ENCODE measurements at regions not wholly inside any gene's neighbourhood (a gene's known extent, or its start where the extent isn't known, plus 50 kb on each side); places are given as distances from the start of the nearest gene placed in this dataset.
A peak's percentile ranks its signal among the peaks of the same experiment; 100 is the strongest.

DNA sequence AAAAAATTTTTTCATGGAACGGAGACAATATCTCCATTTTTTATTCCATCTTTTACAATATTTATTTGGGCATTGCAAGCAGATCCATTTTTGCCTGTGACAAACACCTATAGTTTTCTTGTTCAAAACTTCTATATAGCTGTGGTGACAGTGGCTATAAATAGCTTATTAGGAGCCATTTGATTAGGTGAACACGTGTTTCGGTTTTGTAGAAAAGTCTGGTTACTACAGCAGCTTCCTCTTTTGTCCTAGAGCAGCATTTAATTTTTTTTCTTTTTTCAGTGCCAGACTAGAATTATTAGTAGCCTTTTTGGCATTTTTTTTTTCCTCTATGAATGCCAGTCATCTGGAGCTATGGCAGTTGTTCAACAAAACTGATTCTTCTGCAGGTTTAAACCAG lies 123.5 kb downstream of the RXFP2 start:
- H3K36me3 ChIP-seq (replicated peaks in 1 of 2; ENCODE audit: control insufficient read depth in 1 of 2, insufficient read depth in 2 of 2, low read length in 1 of 2), result no peaks in the 10 kb centered on the region
- peak overlapping the region in 1 of 2 experiments; percentile 60; a peak in 2 of 4 replicates for H3K27ac ChIP-seq (ENCODE audit: low read depth in 2 of 2, low read length in 1 of 2)
- no peaks in the 10 kb centered on the region for H3F3A ChIP-seq (replicated peaks; ENCODE audit: insufficient read depth)
- POLR2A ChIA-PET, result interaction anchor here (1.4 kb wide), 1 partner anchor 16 kb away, joined by 3 read pairs; no protein-coding TSS in a partner anchor
- TF ChIP-seq TAF1 (IDR thresholded peaks at IDR 0.05; ENCODE audit: borderline replicate concordance, low read depth, low read length) (no peak), RXRA (IDR thresholded peaks at IDR 0.05; ENCODE audit: borderline replicate concordance, low read depth) (no peak), CHD2 (IDR thresholded peaks at IDR 0.05; ENCODE audit: low read length, partially characterized antibody) (no peak), RFX5 (IDR thresholded peaks at IDR 0.05; ENCODE audit: low read length) (no peak), RCOR1 (IDR thresholded peaks at IDR 0.05; ENCODE audit: low read length) (no peak), EZH2phosphoT487 (IDR thresholded peaks at IDR 0.05; ENCODE audit: borderline replicate concordance, low read depth) (no peak), RAD21 (IDR thresholded peaks at IDR 0.05; ENCODE audit: low read length) (no peak), TEAD4 (IDR thresholded peaks at IDR 0.05; ENCODE audit: borderline replicate concordance, insufficient read depth) (no peak), YY1 (IDR thresholded peaks at IDR 0.05; ENCODE audit: low read depth) (no peak), NRF1 (IDR thresholded peaks at IDR 0.05; ENCODE audit: low read depth, low read length) (no peak), EP300 (IDR thresholded peaks at IDR 0.05; ENCODE audit: borderline replicate concordance in 1 of 2, low read depth in 1 of 2, low read length in 1 of 2) (no peak), JUND (IDR thresholded peaks at IDR 0.05) (no peak), ELF1 (IDR thresholded peaks at IDR 0.05) (no peak), SMC3 (IDR thresholded peaks at IDR 0.05; ENCODE audit: low read depth, low read length) (no peak)
- TF ChIP-seq, protein P1, sequence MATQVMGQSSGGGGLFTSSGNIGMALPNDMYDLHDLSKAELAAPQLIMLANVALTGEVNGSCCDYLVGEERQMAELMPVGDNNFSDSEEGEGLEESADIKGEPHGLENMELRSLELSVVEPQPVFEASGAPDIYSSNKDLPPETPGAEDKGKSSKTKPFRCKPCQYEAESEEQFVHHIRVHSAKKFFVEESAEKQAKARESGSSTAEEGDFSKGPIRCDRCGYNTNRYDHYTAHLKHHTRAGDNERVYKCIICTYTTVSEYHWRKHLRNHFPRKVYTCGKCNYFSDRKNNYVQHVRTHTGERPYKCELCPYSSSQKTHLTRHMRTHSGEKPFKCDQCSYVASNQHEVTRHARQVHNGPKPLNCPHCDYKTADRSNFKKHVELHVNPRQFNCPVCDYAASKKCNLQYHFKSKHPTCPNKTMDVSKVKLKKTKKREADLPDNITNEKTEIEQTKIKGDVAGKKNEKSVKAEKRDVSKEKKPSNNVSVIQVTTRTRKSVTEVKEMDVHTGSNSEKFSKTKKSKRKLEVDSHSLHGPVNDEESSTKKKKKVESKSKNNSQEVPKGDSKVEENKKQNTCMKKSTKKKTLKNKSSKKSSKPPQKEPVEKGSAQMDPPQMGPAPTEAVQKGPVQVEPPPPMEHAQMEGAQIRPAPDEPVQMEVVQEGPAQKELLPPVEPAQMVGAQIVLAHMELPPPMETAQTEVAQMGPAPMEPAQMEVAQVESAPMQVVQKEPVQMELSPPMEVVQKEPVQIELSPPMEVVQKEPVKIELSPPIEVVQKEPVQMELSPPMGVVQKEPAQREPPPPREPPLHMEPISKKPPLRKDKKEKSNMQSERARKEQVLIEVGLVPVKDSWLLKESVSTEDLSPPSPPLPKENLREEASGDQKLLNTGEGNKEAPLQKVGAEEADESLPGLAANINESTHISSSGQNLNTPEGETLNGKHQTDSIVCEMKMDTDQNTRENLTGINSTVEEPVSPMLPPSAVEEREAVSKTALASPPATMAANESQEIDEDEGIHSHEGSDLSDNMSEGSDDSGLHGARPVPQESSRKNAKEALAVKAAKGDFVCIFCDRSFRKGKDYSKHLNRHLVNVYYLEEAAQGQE (IDR thresholded peaks at IDR 0.05; ENCODE audit: low read depth, low read length), result no peak
- TF ChIP-seq, protein P2, sequence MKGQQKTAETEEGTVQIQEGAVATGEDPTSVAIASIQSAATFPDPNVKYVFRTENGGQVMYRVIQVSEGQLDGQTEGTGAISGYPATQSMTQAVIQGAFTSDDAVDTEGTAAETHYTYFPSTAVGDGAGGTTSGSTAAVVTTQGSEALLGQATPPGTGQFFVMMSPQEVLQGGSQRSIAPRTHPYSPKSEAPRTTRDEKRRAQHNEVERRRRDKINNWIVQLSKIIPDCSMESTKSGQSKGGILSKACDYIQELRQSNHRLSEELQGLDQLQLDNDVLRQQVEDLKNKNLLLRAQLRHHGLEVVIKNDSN (IDR thresholded peaks at IDR 0.05; ENCODE audit: borderline replicate concordance, low read depth), result no peak
- TF ChIP-seq, protein P3, sequence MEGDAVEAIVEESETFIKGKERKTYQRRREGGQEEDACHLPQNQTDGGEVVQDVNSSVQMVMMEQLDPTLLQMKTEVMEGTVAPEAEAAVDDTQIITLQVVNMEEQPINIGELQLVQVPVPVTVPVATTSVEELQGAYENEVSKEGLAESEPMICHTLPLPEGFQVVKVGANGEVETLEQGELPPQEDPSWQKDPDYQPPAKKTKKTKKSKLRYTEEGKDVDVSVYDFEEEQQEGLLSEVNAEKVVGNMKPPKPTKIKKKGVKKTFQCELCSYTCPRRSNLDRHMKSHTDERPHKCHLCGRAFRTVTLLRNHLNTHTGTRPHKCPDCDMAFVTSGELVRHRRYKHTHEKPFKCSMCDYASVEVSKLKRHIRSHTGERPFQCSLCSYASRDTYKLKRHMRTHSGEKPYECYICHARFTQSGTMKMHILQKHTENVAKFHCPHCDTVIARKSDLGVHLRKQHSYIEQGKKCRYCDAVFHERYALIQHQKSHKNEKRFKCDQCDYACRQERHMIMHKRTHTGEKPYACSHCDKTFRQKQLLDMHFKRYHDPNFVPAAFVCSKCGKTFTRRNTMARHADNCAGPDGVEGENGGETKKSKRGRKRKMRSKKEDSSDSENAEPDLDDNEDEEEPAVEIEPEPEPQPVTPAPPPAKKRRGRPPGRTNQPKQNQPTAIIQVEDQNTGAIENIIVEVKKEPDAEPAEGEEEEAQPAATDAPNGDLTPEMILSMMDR (IDR thresholded peaks at IDR 0.05), result no peak
- H3K9me3 ChIP-seq, result no peaks in the 10 kb centered on the region
- DNase-seq, result no peak
- no peaks in the 10 kb centered on the region for H3K79me2 ChIP-seq (ENCODE audit: insufficient read depth)
- H3K4me3 ChIP-seq (ENCODE audit: low read depth in 2 of 2, low read length in 1 of 2), result no peak overlapping the region
- no peak overlapping the region for H3K9ac ChIP-seq
- H3K27me3 ChIP-seq (ENCODE audit: insufficient read depth), result no peaks in the 10 kb centered on the region
- CTCF ChIA-PET, result interaction anchor here (1.1 to 1.4 kb wide), 3 partner anchors 20 to 119 kb away, joined by 3 to 5 read pairs (median 4); no protein-coding TSS in a partner anchor
- 69% methylated on average over 3 of the region's 3 CpGs for WGBS (ENCODE audit: low lambda C conversion rate)
- no peaks in the 10 kb centered on the region for H4K20me1 ChIP-seq (ENCODE audit: insufficient read depth)
- H2AFZ ChIP-seq (ENCODE audit: low read depth), result no peak overlapping the region
- H3K4me1 ChIP-seq (ENCODE audit: control insufficient read depth in 1 of 2, insufficient read depth in 2 of 2, low read depth in 1 of 2, low read length in 1 of 2), result peaks cover 0 to 27% of the 10 kb centered on the region in 2 experiments; a peak in 2 of 4 replicates
- no peaks in the 10 kb centered on the region for H3K9me2 ChIP-seq
- no peak overlapping the region for H3K4me2 ChIP-seq
